Right atrium auricular region (tissue), 2 donors: ENCODE measurements at regions not wholly inside any gene's neighbourhood (a gene's known extent, or its start where the extent isn't known, plus 50 kb on each side); places are given as distances from the start of the nearest gene placed in this dataset.

Experiments used
- DNase-seq: peaks from one replicate; pipeline ENCODE4 v3.0.0-alpha.2; 2019; ENCODE audit warnings: low spot score
- H3K27ac ChIP-seq, 2 donors: fragments of 200-600 bp; sonication (generic); 1 replicate in 1 of 2; 2 replicates in 1 of 2; pipeline ENCODE4 v1.5.1; 2016 to 2019
- H3K27me3 ChIP-seq, 2 donors: fragments of 200-600 bp; sonication (generic); one replicate each; pipeline versions ENCODE4 v1.5.1 to v1.6.0; 2017 to 2019
- H3K36me3 ChIP-seq: fragments of 200-600 bp; sonication (generic); one replicate; pipeline ENCODE4 v1.5.1; 2016
- H3K4me1 ChIP-seq, 2 donors: fragments of 200-600 bp; sonication (generic); one replicate each; pipeline versions ENCODE4 v1.5.1 to v1.6.0; 2017 to 2019
- H3K4me3 ChIP-seq, 2 donors: fragments of 200-600 bp; sonication (generic); 1 replicate in 1 of 2; 2 replicates in 1 of 2; pipeline ENCODE4 v1.5.1; 2017 to 2019; ENCODE audit warnings: mild to moderate bottlenecking in 1 of 2, moderate library complexity in 1 of 2
- H3K9me3 ChIP-seq, 2 donors: fragments of 200-600 bp; sonication (generic); one replicate each; pipeline ENCODE4 v1.5.1; 2019
- CTCF ChIP-seq, 2 donors: fragments of 200-600 bp; sonication (generic); IDR thresholded peaks; one replicate each; pipeline ENCODE4 v1.5.1; 2019; ENCODE audit warnings: antibody characterized with exemption in 2 of 2

- Histone ChIP-seq H3K27ac (no peak overlapping the region), H3K4me3 (no peak overlapping the region), H3K9me3 (no peaks in the 10 kb centered on the region), H3K27me3 (no peaks in the 10 kb centered on the region), H3K36me3 (no peaks in the 10 kb centered on the region), H3K4me1 (no peaks in the 10 kb centered on the region)
- no peak for DNase-seq
- no peak for TF ChIP-seq CTCF (IDR thresholded peaks at IDR 0.05)
Measured at GRCh38 chr2:556485-556884, 120.7 kb downstream of the TMEM18 start.

DNA sequence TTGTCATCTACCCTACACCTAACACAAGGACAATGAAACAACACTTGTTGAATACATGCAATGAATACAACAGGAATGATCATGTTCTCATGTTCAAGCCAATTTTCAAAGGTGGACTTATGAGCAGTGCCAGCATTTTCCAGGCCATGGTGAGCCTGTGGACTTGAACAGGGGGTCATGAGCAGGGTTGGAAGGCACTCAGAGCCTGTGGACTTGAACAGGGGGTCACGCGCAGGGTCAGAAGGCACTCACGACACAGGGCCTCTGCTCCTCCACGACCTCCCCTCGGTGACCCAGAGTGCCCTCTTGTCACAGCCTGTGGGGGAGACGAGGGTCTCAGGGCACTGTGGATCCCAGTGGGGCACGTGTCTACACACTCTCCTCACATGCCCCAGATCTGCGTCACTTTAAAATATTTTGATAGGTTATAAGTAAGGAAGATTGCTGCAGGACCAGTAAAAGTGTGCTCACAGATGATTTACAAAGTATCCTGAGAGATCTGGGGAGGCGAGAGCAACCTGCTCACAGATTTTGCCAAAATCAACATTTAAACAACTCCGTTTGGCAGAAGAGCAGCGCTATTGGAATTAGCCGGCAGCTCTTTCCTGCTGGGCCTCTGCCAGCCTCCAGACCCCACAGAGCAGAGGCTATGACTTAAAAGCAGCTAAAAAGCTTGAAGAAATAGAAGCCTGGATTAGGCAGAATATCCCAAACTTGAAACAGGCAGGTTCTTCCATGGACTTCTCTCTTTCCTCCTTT lies 121.9 kb downstream of the TMEM18 start:
- no peaks in the 10 kb centered on the region for H3K9me3 ChIP-seq
- no peak overlapping the region for H3K4me3 ChIP-seq
- no peaks in the 10 kb centered on the region for H3K27me3 ChIP-seq
- no peaks in the 10 kb centered on the region for H3K4me1 ChIP-seq
- no peak for DNase-seq
- no peaks in the 10 kb centered on the region for H3K36me3 ChIP-seq
- no peak overlapping the region for H3K27ac ChIP-seq
- no peak for TF ChIP-seq CTCF (IDR thresholded peaks at IDR 0.05)

DNA sequence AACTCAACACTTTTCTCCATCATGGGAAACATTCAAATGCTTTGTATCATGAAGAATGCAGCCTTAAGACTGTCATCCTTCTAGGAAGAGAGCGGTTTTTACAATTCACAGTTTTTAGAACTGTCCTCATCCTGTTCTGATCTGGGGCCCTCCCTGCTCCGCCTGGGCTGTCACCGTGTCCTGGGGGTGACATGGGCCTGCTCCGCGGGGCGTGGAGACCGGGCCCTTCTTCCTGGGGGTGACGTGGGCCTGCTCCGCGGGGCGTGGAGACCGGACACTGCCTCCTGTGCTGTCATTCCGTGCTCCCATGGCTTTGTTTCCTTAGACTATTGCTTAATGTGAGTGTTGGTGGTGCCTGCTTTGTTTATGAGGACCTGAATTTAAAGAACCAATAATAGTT lies 122.8 kb downstream of the TMEM18 start:
- Histone ChIP-seq H3K27me3 (no peaks in the 10 kb centered on the region), H3K9me3 (no peaks in the 10 kb centered on the region), H3K4me1 (no peaks in the 10 kb centered on the region), H3K27ac (no peak overlapping the region), H3K36me3 (no peaks in the 10 kb centered on the region), H3K4me3 (no peak overlapping the region)
- TF ChIP-seq CTCF (IDR thresholded peaks at IDR 0.05), result no peak
- no peak for DNase-seq

- H3K36me3 ChIP-seq, result no peaks in the 10 kb centered on the region
- no peak for TF ChIP-seq CTCF (IDR thresholded peaks at IDR 0.05)
- H3K4me3 ChIP-seq, result no peak overlapping the region
- H3K27ac ChIP-seq, result no peak overlapping the region
- H3K9me3 ChIP-seq, result no peaks in the 10 kb centered on the region
- no peak for DNase-seq
- H3K4me1 ChIP-seq, result no peaks in the 10 kb centered on the region
- H3K27me3 ChIP-seq, result no peaks in the 10 kb centered on the region
Measured at GRCh38 chr2:552906-553305, 124.3 kb downstream of the TMEM18 start.

GRCh38 chr2:551621-552020 lies 125.6 kb downstream of the TMEM18 start:
- Histone ChIP-seq H3K27ac (no peak overlapping the region), H3K4me3 (no peak overlapping the region), H3K9me3 (no peaks in the 10 kb centered on the region), H3K36me3 (no peaks in the 10 kb centered on the region), H3K4me1 (no peaks in the 10 kb centered on the region), H3K27me3 (no peaks in the 10 kb centered on the region)
- no peak for TF ChIP-seq CTCF (IDR thresholded peaks at IDR 0.05)
- DNase-seq, result no peak
